HS-5 (cell line): ENCODE measurements at regions not wholly inside any gene's neighbourhood (a gene's known extent, or its start where the extent isn't known, plus 50 kb on each side); places are given as distances from the start of the nearest gene placed in this dataset.

Source experiments
- DNase-seq: peaks from one replicate; pipeline ENCODE4 v3.0.0-alpha.2; 2012; ENCODE audit warnings: low read depth

GRCh38 chr2:188065386-188065785 is 226.3 kb upstream of the GULP1 start:
- DNase-seq, result no peak

GRCh38 chr2:188068093-188068492 is 223.6 kb upstream of the GULP1 start:
- DNase-seq, result no peak

- DNase-seq, result no peak
Observed at GRCh38 chr2:188076149-188077056, 215.3 kb upstream of the GULP1 start.

- DNase-seq, result no peak
Observed at GRCh38 chr2:188077757-188078156, 213.9 kb upstream of the GULP1 start.

GRCh38 chr2:188078534-188078933 is 213.1 kb upstream of the GULP1 start:
- DNase-seq, result no peak

GRCh38 chr2:188079196-188079595 is 212.5 kb upstream of the GULP1 start:
- peak; percentile 91 for DNase-seq

- DNase-seq, result no peak
Observed at GRCh38 chr2:188085421-188085820, 206.3 kb upstream of the GULP1 start.

- DNase-seq, result no peak
Observed at GRCh38 chr2:188089901-188090300, 201.8 kb upstream of the GULP1 start.

GRCh38 chr2:188091220-188091619 is 200.5 kb upstream of the GULP1 start:
- no peak for DNase-seq

GRCh38 chr2:188092734-188093133 is 198.9 kb upstream of the GULP1 start:
- DNase-seq, result no peak

- DNase-seq, result no peak
Observed at GRCh38 chr2:188096910-188097309, 194.8 kb upstream of the GULP1 start.

- DNase-seq, result no peak
Observed at GRCh38 chr2:188102881-188103280, 188.8 kb upstream of the GULP1 start.

- peak; percentile 8 for DNase-seq
Observed at GRCh38 chr2:188114014-188114413, 177.7 kb upstream of the GULP1 start.

- no peak for DNase-seq
Observed at GRCh38 chr2:188117706-188118105, 174.0 kb upstream of the GULP1 start.

GRCh38 chr2:188118431-188118830 is 173.2 kb upstream of the GULP1 start:
- DNase-seq, result no peak

- no peak for DNase-seq
Observed at GRCh38 chr2:188119112-188119838, 172.4 kb upstream of the GULP1 start.

- no peak for DNase-seq
Observed at GRCh38 chr2:188122985-188123384, 168.7 kb upstream of the GULP1 start.

- DNase-seq, result no peak
Observed at GRCh38 chr2:188129677-188130076, 162.0 kb upstream of the GULP1 start.

- DNase-seq, result no peak
Observed at GRCh38 chr2:188130317-188130716, 161.4 kb upstream of the GULP1 start.

- no peak for DNase-seq
Observed at GRCh38 chr2:188131281-188131680, 160.4 kb upstream of the GULP1 start.

- no peak for DNase-seq
Observed at GRCh38 chr2:188132385-188132784, 159.3 kb upstream of the GULP1 start.

GRCh38 chr2:188134241-188134640 is 157.4 kb upstream of the GULP1 start:
- no peak for DNase-seq

- no peak for DNase-seq
Observed at GRCh38 chr2:188138313-188138712, 153.4 kb upstream of the GULP1 start.
